DND-41 (cell line): ENCODE measurements at regions not wholly inside any gene's neighbourhood (a gene's known extent, or its start where the extent isn't known, plus 50 kb on each side); places are given as distances from the start of the nearest gene placed in this dataset.

ENCODE experiments used
- CTCF ChIP-seq: IDR thresholded peaks from 2 replicates; pipeline ENCODE4 v1.5.1; 2012; ENCODE audit warnings: borderline replicate concordance, low read length, moderate library complexity, mild to moderate bottlenecking; ENCODE audit not compliant: poor library complexity, severe bottlenecking; ENCODE audit errors: extremely low read depth
- EZH2 ChIP-seq: IDR thresholded peaks from 3 replicates; pipeline ENCODE4 v1.6.1; 2012; ENCODE audit warnings: borderline replicate concordance, low read depth, mild to moderate bottlenecking, moderate library complexity, low read length, inconsistent platforms; ENCODE audit not compliant: severe bottlenecking

- TF ChIP-seq CTCF (no peak), EZH2 (no peak)
Measured at GRCh38 chr10:62633976-62634375, 170.5 kb upstream of the ADO start.
